Retinal pigment epithelial cell (primary cell): ENCODE measurements at regions not wholly inside any gene's neighbourhood (a gene's known extent, or its start where the extent isn't known, plus 50 kb on each side); places are given as distances from the start of the nearest gene placed in this dataset.

Experiments used
- DNase-seq: peaks from one replicate; pipeline ENCODE4 v3.0.0-alpha.2; 2010; ENCODE audit warnings: low read depth
- H3K4me3 ChIP-seq: 2 replicates; pipeline ENCODE4 v1.5.1; 2011; ENCODE audit warnings: mild to moderate bottlenecking, low read length, control low read depth, moderate library complexity
- TF ChIP-seq, protein P1 (sequence below): conservative IDR thresholded peaks from 2 replicates; pipeline ENCODE4 v1.5.1; 2011; ENCODE audit warnings: low read depth, low read length, control low read depth, inconsistent platforms

DNA sequence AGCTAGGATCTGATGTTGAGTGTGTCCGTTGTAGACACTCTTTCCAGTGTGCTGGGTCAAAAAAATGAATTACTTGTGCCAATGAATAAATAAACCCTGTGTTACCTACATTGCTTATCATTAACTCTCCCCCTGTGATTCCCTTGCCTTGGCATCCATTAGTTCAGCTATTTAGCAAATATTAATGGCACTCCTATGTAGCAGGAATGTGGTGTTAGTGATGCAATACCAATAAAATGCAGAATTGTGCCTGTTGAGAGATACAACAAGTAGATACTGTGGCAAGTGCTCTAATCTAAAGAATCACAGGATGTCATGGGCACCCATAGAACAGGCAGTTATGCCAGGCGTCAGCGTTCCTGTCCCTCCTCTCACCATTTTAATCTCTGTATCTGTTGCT is 343.2 kb downstream of the PMP22 start:
- TF ChIP-seq, protein P1, sequence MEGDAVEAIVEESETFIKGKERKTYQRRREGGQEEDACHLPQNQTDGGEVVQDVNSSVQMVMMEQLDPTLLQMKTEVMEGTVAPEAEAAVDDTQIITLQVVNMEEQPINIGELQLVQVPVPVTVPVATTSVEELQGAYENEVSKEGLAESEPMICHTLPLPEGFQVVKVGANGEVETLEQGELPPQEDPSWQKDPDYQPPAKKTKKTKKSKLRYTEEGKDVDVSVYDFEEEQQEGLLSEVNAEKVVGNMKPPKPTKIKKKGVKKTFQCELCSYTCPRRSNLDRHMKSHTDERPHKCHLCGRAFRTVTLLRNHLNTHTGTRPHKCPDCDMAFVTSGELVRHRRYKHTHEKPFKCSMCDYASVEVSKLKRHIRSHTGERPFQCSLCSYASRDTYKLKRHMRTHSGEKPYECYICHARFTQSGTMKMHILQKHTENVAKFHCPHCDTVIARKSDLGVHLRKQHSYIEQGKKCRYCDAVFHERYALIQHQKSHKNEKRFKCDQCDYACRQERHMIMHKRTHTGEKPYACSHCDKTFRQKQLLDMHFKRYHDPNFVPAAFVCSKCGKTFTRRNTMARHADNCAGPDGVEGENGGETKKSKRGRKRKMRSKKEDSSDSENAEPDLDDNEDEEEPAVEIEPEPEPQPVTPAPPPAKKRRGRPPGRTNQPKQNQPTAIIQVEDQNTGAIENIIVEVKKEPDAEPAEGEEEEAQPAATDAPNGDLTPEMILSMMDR = no peak
- no peak overlapping the region for H3K4me3 ChIP-seq
- DNase-seq = no peak

DNA sequence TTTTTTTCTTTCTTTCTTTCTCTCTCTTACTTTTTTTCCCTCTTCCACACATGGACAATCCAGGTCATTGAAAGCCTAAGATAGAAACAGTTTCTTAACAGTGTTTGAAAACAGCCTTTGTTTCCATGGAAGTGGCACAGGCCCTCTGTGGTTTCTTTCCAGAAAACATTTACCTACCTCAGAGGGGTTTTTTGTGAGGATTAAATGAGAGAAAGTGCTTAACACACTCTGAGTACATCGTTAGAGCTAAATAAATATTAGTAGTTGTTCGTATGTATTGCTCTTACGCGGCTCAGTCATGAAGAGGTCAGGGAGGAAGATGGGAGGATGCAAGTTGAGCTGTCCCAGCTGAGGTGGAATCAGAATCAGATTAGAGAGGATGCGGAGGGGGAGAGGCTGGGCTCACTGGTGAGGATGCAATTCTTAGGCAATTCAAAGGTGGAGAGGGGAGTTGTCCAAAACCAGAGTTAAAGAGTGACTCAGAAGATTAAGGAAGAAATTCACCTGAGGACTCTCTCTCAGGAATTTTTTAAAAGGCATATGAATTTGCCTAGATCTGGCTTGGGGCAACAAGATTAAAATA is 345.4 kb downstream of the PMP22 start:
- no peak overlapping the region for H3K4me3 ChIP-seq
- DNase-seq = no peak
- TF ChIP-seq, protein P1 = no peak

DNA sequence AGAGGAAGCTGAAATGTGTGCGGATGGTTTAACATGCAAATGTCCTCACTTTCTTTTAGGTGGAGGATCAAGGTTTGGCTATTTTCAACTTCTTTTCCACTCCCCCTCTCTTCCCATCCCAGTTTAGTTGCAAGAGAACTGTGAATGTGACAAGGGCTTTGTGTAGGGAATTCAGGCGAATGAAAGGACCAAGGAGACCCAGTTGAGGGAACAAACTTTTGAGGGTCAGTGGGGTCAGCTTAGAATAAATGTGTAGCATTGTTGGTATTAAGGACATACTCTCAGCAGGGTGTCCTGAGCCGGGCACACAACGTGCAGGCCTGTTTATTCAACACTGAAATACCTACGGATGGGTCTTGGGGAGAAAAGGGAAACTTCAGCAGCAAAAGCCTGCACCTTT is 346.0 kb downstream of the PMP22 start:
- no peak overlapping the region for H3K4me3 ChIP-seq
- no peak for DNase-seq
- TF ChIP-seq, protein P1 = no peak

DNA sequence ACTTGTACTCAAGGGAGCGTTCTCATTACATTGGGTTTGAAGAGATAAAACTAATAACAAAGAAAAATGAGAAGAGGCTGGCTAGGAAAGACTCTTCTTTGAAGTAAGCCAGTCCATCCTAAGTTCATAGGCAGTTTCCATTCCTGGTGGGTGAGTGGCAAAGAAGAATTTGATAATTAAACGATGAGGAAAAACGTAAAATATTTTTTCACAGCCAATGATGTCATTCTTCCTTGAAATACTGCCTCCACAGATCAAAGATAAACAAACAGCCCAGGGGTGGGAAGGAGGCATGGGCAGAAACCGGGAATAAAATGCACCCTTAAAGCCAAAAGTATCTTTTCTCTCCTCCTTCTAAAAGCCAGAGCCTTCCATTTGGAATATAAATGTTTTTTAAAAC is 346.6 kb downstream of the PMP22 start:
- H3K4me3 ChIP-seq = no peak overlapping the region
- no peak for DNase-seq
- TF ChIP-seq, protein P1 = no peak

DNA sequence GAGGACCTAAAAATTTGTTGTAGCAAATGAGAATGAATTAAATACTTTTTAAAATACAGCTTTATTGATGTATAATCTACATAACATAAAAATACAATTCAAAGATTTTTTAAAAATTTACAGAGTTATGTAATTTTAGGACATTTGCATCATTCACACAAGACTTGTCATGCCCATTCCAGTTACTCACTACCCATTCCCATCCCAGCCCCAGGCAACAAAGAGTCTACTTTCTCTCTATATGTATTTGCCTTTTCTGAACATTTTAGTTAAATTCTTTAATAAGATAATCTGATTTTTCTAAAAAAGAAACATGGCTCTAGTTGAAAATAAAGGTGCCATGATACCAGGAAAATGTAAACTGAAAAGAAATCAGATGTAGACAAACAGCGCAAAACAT is 354.2 kb downstream of the PMP22 start:
- H3K4me3 ChIP-seq = no peak overlapping the region
- TF ChIP-seq, protein P1 = no peak
- DNase-seq = no peak

DNA sequence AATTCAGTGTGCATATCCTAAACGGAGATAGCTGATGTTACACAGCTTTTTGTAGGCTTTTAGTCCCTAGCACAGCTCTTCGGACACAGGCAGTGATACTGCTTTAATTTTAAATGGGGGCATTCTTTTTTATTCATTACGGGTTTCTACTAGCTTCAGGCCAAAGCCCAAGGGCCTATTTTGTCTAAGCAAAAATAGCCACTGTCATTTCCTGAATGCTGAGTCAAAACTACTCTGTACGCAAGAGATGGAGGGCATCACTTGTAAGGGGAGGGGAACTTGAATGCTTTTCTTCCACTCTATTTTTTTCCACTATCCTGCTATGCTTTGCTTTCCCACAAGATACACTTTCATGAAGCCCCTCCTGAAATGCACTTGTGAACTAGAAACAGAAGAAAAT is 360.7 kb downstream of the PMP22 start:
- no peak overlapping the region for H3K4me3 ChIP-seq
- TF ChIP-seq, protein P1 = no peak
- no peak for DNase-seq

DNA sequence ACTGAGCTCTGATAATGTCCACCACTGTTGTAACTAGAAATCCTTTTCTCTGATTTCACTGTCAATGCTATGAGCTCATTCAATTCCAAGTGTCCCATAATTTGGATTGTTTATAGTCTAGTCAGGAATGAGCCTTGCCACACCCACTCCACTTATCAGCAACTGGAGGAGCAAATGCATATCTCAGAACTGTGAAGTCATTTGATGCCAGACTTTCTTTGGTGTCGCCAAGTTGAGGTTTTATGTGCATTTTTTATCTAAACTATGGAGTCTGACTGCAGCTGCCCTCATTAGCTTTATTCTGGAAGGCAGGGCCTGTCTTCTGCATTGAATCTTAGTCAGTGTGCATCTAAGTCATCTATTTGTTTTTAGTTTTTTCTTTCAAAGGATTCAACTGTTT is 361.3 kb downstream of the PMP22 start:
- H3K4me3 ChIP-seq = no peak overlapping the region
- no peak for DNase-seq
- TF ChIP-seq, protein P1 = no peak
